HepG2 (cell line): ENCODE measurements at regions not wholly inside any gene's neighbourhood (a gene's known extent, or its start where the extent isn't known, plus 50 kb on each side); places are given as distances from the start of the nearest gene placed in this dataset.

Source experiments
- ATAC-seq: fragments of 200-7000 bp; cut with Tn5 transposase; 3 replicates; pipeline ENCODE4 v1.9.1; 2020; ENCODE audit warnings: mild to moderate bottlenecking, moderate library complexity
- BruUV-seq: library from RNA; stranded (reverse); fragments of 400-500 nt; replicated peaks from 2 replicates; lab custom pipeline; 2021; lab: Mats Ljungman, UMichigan
- CTCF ChIA-PET: fragments of 300-600 bp; formaldehyde crosslinking; extraction: SDS; loops from one replicate; lab custom pipeline; 2021; ENCODE audit warnings: low total read pairs, inconsistent platforms, low intra/inter-chr PET ratio; lab: Yijun Ruan, JAX
- POLR2A ChIA-PET: fragments of 350-600 bp; sonication (Branson Sonifier 250); formaldehyde crosslinking; loops from one replicate; lab custom pipeline; 2020; ENCODE audit warnings: antibody characterized with exemption, inconsistent platforms; lab: Yijun Ruan, JAX
- DNase-seq: peaks from one replicate; pipeline ENCODE4 v3.0.0-alpha.2; 2015; ENCODE audit warnings: low spot score
- FAIRE-seq: peaks from 3 replicates; lab custom pipeline; 2011; peaks lifted over from hg19 to GRCh38; lab: Jason Lieb, UNC
- H2AFZ ChIP-seq: one replicate; pipeline ENCODE4 v1.6.1; 2011; ENCODE audit warnings: low read length, inconsistent platforms
- H3K27ac ChIP-seq: fragments of 300-600 bp; 3 replicates; pipeline ENCODE4 v1.8.0; 2011; ENCODE audit warnings: mixed run types, mild to moderate bottlenecking, mixed read lengths, low read length, inconsistent platforms; ENCODE audit not compliant: insufficient read depth; ENCODE audit errors: extremely low read length
- H3K27me3 ChIP-seq, 2 experiments: fragments of 200-600 bp in 1 of 2; 2 replicates in 1 of 2; 3 replicates in 1 of 2; pipeline versions ENCODE4 v1.6.0 to v1.8.0; 2011; ENCODE audit warnings: low read length in 2 of 2, mild to moderate bottlenecking in 2 of 2, moderate library complexity in 2 of 2, inconsistent platforms in 1 of 2; ENCODE audit not compliant: insufficient read depth in 2 of 2, control insufficient read depth in 1 of 2
- H3K36me3 ChIP-seq, 2 experiments: fragments of 200-600 bp in 1 of 2; replicated peaks in 1 of 2; 2 replicates in 1 of 2; 3 replicates in 1 of 2; pipeline versions ENCODE4 v1.5.1 to v1.8.0; 2011; ENCODE audit warnings: low read length in 2 of 2, inconsistent platforms in 1 of 2; ENCODE audit not compliant: insufficient read depth in 2 of 2, control insufficient read depth in 1 of 2
- H3K4me1 ChIP-seq: 2 replicates; pipeline ENCODE4 v1.5.1; 2012; ENCODE audit warnings: low read length, inconsistent platforms; ENCODE audit not compliant: insufficient read depth
- H3K4me2 ChIP-seq: 2 replicates; pipeline ENCODE4 v1.6.0; 2011; ENCODE audit warnings: low read depth, low read length, inconsistent platforms
- H3K4me3 ChIP-seq, 3 experiments: fragments of 200-600 bp in 1 of 3; sonication (generic), shearing (Covaris generic) in 1 of 3; replicated peaks in 1 of 3; 2 replicates each; pipeline ENCODE4 v1.5.1; 2011 to 2016; ENCODE audit warnings: low read length in 3 of 3, inconsistent platforms in 2 of 3, low read depth in 2 of 3, mild to moderate bottlenecking in 2 of 3, control low read depth in 1 of 3, mixed read lengths in 1 of 3; ENCODE audit not compliant: insufficient read depth in 1 of 3
- H3K79me2 ChIP-seq: one replicate; pipeline ENCODE4 v1.6.1; 2011; ENCODE audit warnings: low read length, inconsistent platforms; ENCODE audit not compliant: insufficient read depth
- H3K9ac ChIP-seq: 2 replicates; pipeline ENCODE4 v1.6.0; 2011; ENCODE audit warnings: mild to moderate bottlenecking, low read depth, low read length, inconsistent platforms; ENCODE audit not compliant: insufficient read depth
- H3K9me3 ChIP-seq: 2 replicates; pipeline ENCODE4 v1.5.1; 2012; ENCODE audit warnings: mild to moderate bottlenecking, low read length
- H4K20me1 ChIP-seq: 2 replicates; pipeline ENCODE4 v1.6.0; 2011; ENCODE audit warnings: inconsistent platforms, mild to moderate bottlenecking, low read length, moderate library complexity; ENCODE audit not compliant: insufficient read depth
- AKAP8 ChIP-seq: sonication (generic); formaldehyde crosslinking; IDR thresholded peaks from 2 replicates; pipeline ENCODE4 v1.5.1; 2020; ENCODE audit warnings: mild to moderate bottlenecking, missing genetic modification reagents
- ATF7 ChIP-seq, 2 experiments: fragments of 450-650 bp in 1 of 2; sonication (generic) in 1 of 2; formaldehyde crosslinking in 1 of 2; IDR thresholded peaks; 2 replicates each; pipeline versions ENCODE4 v1.4.0 to v1.6.1; 2016 to 2020; ENCODE audit warnings: antibody characterized with exemption in 1 of 2, mild to moderate bottlenecking in 1 of 2, missing genetic modification reagents in 1 of 2
- BRD4 ChIP-seq: sonication (generic); formaldehyde crosslinking; IDR thresholded peaks from 2 replicates; pipeline ENCODE4 v1.4.0; 2020; ENCODE audit warnings: missing genetic modification reagents
- FOSL2 ChIP-seq: sonication (generic); formaldehyde crosslinking; IDR thresholded peaks from 2 replicates; pipeline ENCODE4 v1.4.0; 2020; ENCODE audit warnings: missing genetic modification reagents
- IKZF4 ChIP-seq: sonication (generic); formaldehyde crosslinking; IDR thresholded peaks from 2 replicates; pipeline ENCODE4 v1.5.1; 2020; ENCODE audit warnings: borderline replicate concordance, mild to moderate bottlenecking, low read depth, missing genetic modification reagents; ENCODE audit errors: not compliant biosample characterization
- KDM2A ChIP-seq: sonication (generic); formaldehyde crosslinking; IDR thresholded peaks from 2 replicates; pipeline ENCODE4 v1.4.0; 2020; ENCODE audit warnings: low read depth, missing genetic modification reagents, borderline replicate concordance
- REPIN1 ChIP-seq: sonication (generic); formaldehyde crosslinking; IDR thresholded peaks from 2 replicates; pipeline ENCODE4 v1.8.0; 2022; ENCODE audit warnings: missing genetic modification reagents, low read depth, mild to moderate bottlenecking, borderline replicate concordance
- SNAPC2 ChIP-seq: sonication (generic); formaldehyde crosslinking; IDR thresholded peaks from 2 replicates; pipeline ENCODE4 v1.8.1; 2022; ENCODE audit warnings: mild to moderate bottlenecking, missing genetic modification reagents
- TCF7L2 ChIP-seq: IDR thresholded peaks from 2 replicates; pipeline ENCODE4 v1.6.1; 2011; ENCODE audit warnings: mild to moderate bottlenecking, low read depth, low read length, moderate library complexity
- ZC3H13 ChIP-seq: sonication (generic); formaldehyde crosslinking; IDR thresholded peaks from 2 replicates; pipeline ENCODE4 v1.8.1; 2023; ENCODE audit warnings: mild to moderate bottlenecking, missing genetic modification reagents, moderate library complexity
- ZMYM2 ChIP-seq: sonication (generic); formaldehyde crosslinking; IDR thresholded peaks from 2 replicates; pipeline ENCODE4 v1.8.0; 2022; ENCODE audit warnings: mild to moderate bottlenecking, missing genetic modification reagents
- WGBS: methylation state at CpG from one replicate; pipeline ENCODE4 v1.1.6; 2017; ENCODE audit warnings: low lambda C conversion rate; 5-methylcytosine and 5-hydroxymethylcytosine counted together
- in situ Hi-C: cut with HindIII; loops from 2 replicates; pipeline ENCODE4 v1.10.0; 2017; ENCODE audit warnings: low pct_unique_long_range_greater_than_20kb; ENCODE audit not compliant: extremely low pct_ligation_motif_present
- intact Hi-C: fragments of 100-400 bp; cut with micrococcal nuclease; formaldehyde crosslinking; loops from one replicate; pipeline ENCODE4 v1.10.0; 2022; ENCODE audit not compliant: unreplicated experiment
- TF ChIP-seq, protein P1 (sequence below): sonication (generic); formaldehyde crosslinking; IDR thresholded peaks from 2 replicates; pipeline ENCODE4 v1.4.0; 2020; ENCODE audit warnings: mild to moderate bottlenecking, missing genetic modification reagents
- TF ChIP-seq, protein P2 (sequence below): sonication (generic); formaldehyde crosslinking; IDR thresholded peaks from 2 replicates; pipeline ENCODE4 v1.8.1; 2023; ENCODE audit warnings: mild to moderate bottlenecking, moderate library complexity, missing genetic modification reagents

DNA sequence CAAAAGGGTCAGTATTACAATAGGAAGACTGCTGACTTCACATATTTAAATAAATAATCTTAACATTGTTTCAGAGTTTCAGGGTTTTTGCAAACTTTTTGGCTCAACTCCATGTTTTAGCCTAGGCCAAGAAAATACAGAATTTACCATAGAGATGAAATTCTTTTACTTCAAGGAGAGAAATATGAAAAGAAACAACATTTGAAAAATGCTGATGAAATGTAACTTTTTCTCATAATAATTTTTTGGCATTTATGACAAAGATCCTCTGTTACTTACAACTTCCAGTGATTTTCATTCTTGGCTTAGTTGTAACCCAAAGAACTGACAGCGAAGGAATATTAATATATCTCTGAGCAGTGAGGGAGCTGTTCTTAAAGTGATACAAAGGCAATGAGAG, 316.1 kb upstream of the EMCN start (continued):
- no peak for TF ChIP-seq REPIN1
- TF ChIP-seq, protein P1, sequence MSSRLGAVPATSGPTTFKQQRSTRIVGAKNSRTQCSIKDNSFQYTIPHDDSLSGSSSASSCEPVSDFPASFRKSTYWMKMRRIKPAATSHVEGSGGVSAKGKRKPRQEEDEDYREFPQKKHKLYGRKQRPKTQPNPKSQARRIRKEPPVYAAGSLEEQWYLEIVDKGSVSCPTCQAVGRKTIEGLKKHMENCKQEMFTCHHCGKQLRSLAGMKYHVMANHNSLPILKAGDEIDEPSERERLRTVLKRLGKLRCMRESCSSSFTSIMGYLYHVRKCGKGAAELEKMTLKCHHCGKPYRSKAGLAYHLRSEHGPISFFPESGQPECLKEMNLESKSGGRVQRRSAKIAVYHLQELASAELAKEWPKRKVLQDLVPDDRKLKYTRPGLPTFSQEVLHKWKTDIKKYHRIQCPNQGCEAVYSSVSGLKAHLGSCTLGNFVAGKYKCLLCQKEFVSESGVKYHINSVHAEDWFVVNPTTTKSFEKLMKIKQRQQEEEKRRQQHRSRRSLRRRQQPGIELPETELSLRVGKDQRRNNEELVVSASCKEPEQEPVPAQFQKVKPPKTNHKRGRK = no peak
- TF ChIP-seq, all 625 proteins: peak for 2

DNA sequence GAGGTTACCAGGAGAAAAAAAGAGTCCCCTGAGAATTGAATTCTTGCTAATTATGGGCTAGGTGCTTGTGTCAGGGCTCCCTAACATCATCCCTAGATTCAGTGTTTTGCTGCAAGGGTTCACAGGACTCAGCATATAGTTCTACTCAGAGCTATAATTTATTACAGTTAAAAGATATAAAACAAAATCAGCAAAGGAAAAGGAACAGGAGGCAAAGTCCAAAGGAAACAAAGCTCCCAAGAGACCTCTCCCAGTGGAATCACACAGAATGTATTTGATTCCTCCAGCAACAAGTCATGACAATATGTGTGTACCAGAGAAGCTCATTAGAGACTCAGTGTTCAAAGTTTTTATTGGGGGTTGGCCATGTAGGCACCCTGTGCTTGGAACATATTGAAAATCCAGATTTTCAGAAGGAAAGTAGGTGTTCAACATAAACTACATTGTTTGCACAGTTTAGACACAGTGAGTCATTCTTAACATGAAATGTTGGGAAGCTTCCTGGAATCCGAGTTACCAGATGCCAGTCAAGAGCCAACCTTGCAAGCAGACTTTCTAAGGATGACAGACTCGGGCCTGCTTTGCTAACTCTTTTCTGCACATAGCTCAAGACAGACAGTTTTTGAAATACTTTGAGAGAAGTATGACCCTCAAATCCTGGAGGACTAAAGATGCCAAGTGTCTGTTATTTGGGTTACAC, 311.3 kb upstream of the EMCN start:
- 0% methylated on average over 2 of the region's 2 CpGs for WGBS
- ChIA-PET CTCF (no interaction called here), POLR2A (no interaction called here)
- no peaks in the 10 kb centered on the region for H3K9me3 ChIP-seq
- DNase-seq = no peak
- no peak for TF ChIP-seq SNAPC2 (CRISPR knock-in tag)
- no peak for TF ChIP-seq BRD4 (CRISPR knock-in tag)
- TF ChIP-seq FOSL2 (CRISPR knock-in tag) = peak; percentile 53; the same call in 1 of the 2 replicates
- intact Hi-C loops (no loop called here), in situ Hi-C loops (no loop called here)
- no peak overlapping the region for H3K27ac ChIP-seq
- H3K4me3 ChIP-seq = no peak overlapping the region
- FAIRE-seq = no peak
- H3K36me3 ChIP-seq = no peaks in the 10 kb centered on the region
- no peak for ATAC-seq
- no peaks in the 10 kb centered on the region for H3K27me3 ChIP-seq
- H4K20me1 ChIP-seq = no peaks in the 10 kb centered on the region
- H3K79me2 ChIP-seq = no peaks in the 10 kb centered on the region
- peaks cover 4% of the 10 kb centered on the region for H3K4me1 ChIP-seq
- no peak overlapping the region for H2AFZ ChIP-seq
- H3K9ac ChIP-seq = no peak overlapping the region
- no TSS peak for BruUV-seq
- H3K4me2 ChIP-seq = no peak overlapping the region

DNA sequence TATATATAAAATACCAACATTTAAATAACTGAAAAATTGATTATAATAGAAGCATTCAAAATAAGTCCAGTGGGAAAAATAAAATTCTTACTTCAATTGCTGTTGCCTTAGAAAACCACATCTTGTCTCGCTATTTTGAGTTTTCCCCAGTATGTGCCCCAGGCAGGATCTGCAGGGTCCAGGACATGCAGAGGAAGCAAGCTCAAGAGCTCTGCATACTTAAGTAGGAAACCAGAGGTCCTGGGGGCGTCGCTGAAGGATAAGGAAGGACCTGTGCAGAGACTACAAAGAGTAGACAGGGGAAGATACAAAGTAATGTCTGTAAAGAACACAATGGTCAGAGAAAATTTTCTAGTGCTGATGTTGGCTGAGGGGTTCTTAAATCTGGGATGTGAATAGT, 310.5 kb upstream of the EMCN start:
- in situ Hi-C loops (no loop called here), intact Hi-C loops (no loop called here)
- no TSS peak for BruUV-seq
- Histone ChIP-seq H3K9me3 (no peaks in the 10 kb centered on the region), H3K4me2 (no peak overlapping the region), H3K27ac (no peak overlapping the region), H2AFZ (no peak overlapping the region), H3K4me3 (no peak overlapping the region), H3K4me1 (peaks cover 12% of the 10 kb centered on the region), H3K36me3 (no peaks in the 10 kb centered on the region), H3K9ac (no peak overlapping the region), H3K79me2 (no peaks in the 10 kb centered on the region), H4K20me1 (no peaks in the 10 kb centered on the region), H3K27me3 (no peaks in the 10 kb centered on the region)
- no peak for FAIRE-seq
- 19% methylated on average over 3 of the region's 3 CpGs for WGBS
- POLR2A ChIA-PET = no interaction called here
- ATAC-seq = no peak
- CTCF ChIA-PET = no interaction called here
- no peak for DNase-seq
- no peak for TF ChIP-seq IKZF4 (CRISPR knock-in tag)
- no peak for TF ChIP-seq KDM2A
- TF ChIP-seq ZMYM2 (CRISPR knock-in tag) = no peak
- no peak for TF ChIP-seq TCF7L2
- TF ChIP-seq ZC3H13 = no peak
- TF ChIP-seq AKAP8 = no peak
- TF ChIP-seq, protein P2, sequence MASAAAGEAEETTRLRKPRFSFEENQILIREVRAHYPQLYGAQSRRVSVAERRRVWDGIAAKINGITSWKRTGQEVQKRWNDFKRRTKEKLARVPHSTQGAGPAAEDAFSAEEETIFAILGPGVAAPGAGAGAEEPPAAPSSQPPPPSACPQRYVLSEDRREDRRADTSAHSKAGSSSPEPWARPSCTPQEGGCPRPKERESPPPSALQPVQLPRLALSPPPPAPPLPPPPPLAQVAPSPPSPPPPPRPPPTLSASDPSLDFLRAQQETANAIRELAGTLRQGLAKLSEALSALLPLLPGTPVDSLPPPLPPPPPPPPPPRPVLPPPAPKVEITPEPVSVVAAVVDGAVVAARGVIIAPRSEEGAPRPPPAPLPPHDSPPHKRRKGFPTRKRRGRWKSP = no peak
- TF ChIP-seq ATF7 (IDR thresholded peaks at IDR 0.05) = no peak
- TF ChIP-seq ATF7 (CRISPR knock-in tag; IDR thresholded peaks at IDR 0.05) = no peak
